Fibroblast of villous mesenchyme (primary cell): ENCODE measurements at regions not wholly inside any gene's neighbourhood (a gene's known extent, or its start where the extent isn't known, plus 50 kb on each side); places are given as distances from the start of the nearest gene placed in this dataset.
A peak's percentile ranks its signal among the peaks of the same experiment; 100 is the strongest.

Source experiments
- DNase-seq: peaks from one replicate; pipeline ENCODE4 v3.0.0-alpha.2; 2010; ENCODE audit warnings: low read depth
- H3K4me3 ChIP-seq: 2 replicates; pipeline ENCODE4 v1.5.1; 2011; ENCODE audit warnings: low read depth, mild to moderate bottlenecking, low read length
- TF ChIP-seq, protein P1 (sequence below): IDR thresholded peaks from 2 replicates; pipeline ENCODE4 v1.5.1; 2012; ENCODE audit warnings: low read depth, mild to moderate bottlenecking, low read length; ENCODE audit not compliant: insufficient read depth

DNA sequence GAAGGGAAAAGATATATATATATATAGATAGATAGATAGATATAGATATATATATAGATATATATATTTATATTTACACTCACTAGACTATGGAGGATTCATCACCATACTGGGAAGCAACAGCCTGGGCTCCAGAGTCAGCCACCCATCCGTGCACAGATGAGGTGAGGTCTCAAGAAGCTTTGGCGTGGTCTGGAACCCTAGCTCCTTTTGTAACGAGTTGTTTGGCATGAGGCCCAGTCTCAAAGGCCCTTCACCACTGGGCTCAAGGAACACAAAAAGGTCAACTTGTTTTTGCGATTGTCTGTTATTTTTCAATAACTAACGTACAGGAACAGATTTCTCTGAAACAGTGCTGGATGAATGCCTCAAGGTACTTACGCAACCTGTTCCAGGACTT is 448.7 kb downstream of the CMPK2 start:
- no peak overlapping the region for H3K4me3 ChIP-seq
- DNase-seq, result no peak
- TF ChIP-seq, protein P1, sequence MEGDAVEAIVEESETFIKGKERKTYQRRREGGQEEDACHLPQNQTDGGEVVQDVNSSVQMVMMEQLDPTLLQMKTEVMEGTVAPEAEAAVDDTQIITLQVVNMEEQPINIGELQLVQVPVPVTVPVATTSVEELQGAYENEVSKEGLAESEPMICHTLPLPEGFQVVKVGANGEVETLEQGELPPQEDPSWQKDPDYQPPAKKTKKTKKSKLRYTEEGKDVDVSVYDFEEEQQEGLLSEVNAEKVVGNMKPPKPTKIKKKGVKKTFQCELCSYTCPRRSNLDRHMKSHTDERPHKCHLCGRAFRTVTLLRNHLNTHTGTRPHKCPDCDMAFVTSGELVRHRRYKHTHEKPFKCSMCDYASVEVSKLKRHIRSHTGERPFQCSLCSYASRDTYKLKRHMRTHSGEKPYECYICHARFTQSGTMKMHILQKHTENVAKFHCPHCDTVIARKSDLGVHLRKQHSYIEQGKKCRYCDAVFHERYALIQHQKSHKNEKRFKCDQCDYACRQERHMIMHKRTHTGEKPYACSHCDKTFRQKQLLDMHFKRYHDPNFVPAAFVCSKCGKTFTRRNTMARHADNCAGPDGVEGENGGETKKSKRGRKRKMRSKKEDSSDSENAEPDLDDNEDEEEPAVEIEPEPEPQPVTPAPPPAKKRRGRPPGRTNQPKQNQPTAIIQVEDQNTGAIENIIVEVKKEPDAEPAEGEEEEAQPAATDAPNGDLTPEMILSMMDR, result no peak

DNA sequence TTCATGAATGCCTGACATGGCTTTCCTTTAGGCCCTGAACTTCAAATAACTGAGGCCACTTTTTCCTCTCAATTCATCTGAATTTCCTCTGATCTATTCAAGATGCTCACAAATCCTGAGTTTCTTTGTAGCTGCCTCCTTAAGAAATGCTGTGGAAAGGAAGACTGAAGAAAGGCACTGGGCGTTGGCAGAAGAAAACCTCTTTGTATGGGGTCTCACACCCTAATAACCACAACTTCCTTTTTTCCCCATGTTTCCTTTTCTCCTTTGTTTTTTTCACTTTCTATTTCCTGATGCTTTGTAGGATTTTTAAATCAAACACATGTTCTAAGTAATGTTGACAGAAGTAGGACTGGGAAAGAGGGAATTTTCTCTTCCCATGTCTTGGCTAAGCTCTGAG is 447.4 kb downstream of the CMPK2 start:
- no peak overlapping the region for H3K4me3 ChIP-seq
- DNase-seq, result no peak
- TF ChIP-seq, protein P1, result no peak

DNA sequence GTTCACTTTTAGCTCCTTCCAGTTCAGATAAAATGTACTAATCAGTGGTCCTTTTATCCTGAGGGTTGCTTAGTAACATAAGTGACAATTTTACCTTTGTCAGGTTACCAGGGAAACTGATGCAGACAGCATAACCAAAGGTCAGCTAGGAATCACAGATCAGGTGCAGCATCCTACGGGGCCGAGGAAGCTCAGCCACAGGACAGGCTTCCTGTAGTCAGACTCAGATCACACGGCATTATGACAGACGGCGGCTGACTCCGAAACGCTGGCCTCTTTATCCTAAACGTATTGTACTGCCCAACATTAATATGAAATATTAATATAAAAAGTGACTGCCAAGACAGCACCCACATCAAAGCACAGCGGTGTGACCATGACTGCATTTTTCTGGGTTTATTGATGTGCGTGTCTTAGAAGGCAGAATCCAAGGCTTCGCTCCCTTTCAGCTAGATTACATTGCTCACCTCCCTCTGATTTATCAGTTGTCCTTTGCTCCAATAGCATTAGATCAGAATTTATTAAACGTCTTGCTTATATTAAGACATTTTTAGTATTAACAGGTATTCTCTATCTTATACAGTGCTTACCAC is 444.5 kb downstream of the CMPK2 start:
- DNase-seq, result no peak
- no peak overlapping the region for H3K4me3 ChIP-seq
- TF ChIP-seq, protein P1, result no peak

DNA sequence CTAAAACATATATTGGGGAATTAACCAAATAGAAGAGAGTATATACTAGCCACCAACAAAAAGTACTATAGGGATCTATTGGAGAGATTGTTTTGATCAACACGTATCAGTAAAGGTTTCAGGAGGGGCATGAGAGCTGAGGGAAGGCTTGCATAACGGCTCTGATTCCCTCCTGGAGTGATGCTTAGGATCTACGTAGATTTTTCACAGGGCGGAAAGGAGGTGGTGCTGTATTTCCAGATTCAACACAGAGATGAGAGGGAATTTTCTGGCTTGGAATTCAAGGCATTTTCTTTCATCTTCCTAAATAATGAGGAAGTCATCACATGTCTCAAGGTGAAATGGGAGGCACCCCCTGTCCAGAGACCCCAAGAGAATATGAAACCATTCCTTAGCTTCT is 443.8 kb downstream of the CMPK2 start:
- no peak overlapping the region for H3K4me3 ChIP-seq

DNA sequence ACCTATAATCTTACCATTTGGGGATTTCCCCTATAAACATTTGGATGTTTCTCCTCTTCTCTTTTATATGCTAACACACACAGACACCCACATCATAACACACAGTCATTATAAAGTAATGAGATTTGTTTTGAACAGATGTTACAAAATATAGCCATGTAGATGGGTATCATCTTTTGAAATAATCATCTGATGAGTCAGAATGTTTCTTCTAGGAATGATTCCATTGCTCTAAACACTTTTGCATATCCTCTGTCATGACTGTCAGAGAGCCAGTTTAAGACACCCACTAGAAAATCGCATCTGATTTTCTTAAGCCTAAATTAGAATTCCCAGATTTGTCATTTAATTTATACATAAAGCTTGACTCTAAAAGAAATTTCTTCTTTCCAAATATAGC is 442.6 kb downstream of the CMPK2 start:
- TF ChIP-seq, protein P1, result no peak
- peak; percentile 54 for DNase-seq
- H3K4me3 ChIP-seq, result no peak overlapping the region

More for the DNA sequence above, 443.8 kb downstream of the CMPK2 start:
- no peak for DNase-seq
- TF ChIP-seq, protein P1, result no peak

DNA sequence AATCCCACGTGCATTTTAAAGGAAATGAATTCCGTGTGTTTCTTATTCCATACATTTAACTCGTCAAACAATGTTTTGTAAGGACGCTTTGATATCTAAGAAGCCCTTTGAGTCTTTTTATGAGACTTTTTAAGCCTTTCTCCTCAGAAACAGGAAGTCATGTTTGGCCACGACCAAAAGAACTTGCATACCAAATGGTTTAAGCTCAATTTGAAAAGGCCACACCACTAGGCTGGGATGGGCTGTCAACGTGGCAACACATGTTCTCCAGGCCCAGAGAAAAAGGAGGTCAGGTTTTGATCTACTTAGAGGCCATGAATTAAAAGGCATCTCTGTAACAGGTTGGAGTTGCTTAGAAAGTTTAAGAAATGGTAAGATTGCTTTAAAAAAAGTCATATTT is 441.8 kb downstream of the CMPK2 start:
- peak; percentile 66 for DNase-seq

More for the DNA sequence above, 441.8 kb downstream of the CMPK2 start:
- TF ChIP-seq, protein P1, result no peak
- H3K4me3 ChIP-seq, result no peak overlapping the region
